Fibroblast of lung (primary cell): ENCODE measurements at regions not wholly inside any gene's neighbourhood (a gene's known extent, or its start where the extent isn't known, plus 50 kb on each side); places are given as distances from the start of the nearest gene placed in this dataset.

ENCODE experiments used
- CTCF ChIP-seq, 2 donors: IDR thresholded peaks in 1 of 2; conservative IDR thresholded peaks in 1 of 2; 1 replicate in 1 of 2; 2 replicates in 1 of 2; pipeline ENCODE4 v1.5.1; 2011 to 2012; ENCODE audit warnings: low read length in 2 of 2, control low read depth in 1 of 2, inconsistent platforms in 1 of 2, low read depth in 1 of 2, mild to moderate bottlenecking in 1 of 2
- EZH2 ChIP-seq: IDR thresholded peaks from 2 replicates; pipeline ENCODE4 v1.5.1; 2012; ENCODE audit warnings: low read length, control low read depth, mild to moderate bottlenecking; ENCODE audit errors: missing control alignments

- TF ChIP-seq CTCF (conservative IDR thresholded peaks at IDR 0.05 in 1 of 2, IDR thresholded peaks at IDR 0.05 in 1 of 2; ENCODE audit: low read depth in 1 of 2, low read length in 2 of 2) (no peak), EZH2 (no peak)
These were observed 459.3 kb upstream of the AGTR1 start for GRCh38 chr3:148238421-148238821.
